Upper lobe of left lung (tissue), 6 donors: ENCODE measurements at regions not wholly inside any gene's neighbourhood (a gene's known extent, or its start where the extent isn't known, plus 50 kb on each side); places are given as distances from the start of the nearest gene placed in this dataset.

Source experiments
- ATAC-seq, 2 donors: fragments of 200-7000 bp; cut with Tn5 transposase; one replicate each; pipeline ENCODE4 v1.9.1; 2022; ENCODE audit warnings: mild to moderate bottlenecking in 2 of 2, moderate library complexity in 2 of 2; ENCODE audit not compliant: low FRiP score in 2 of 2
- DNase-seq, 2 donors: peaks; one replicate each; pipeline ENCODE4 v3.0.0-alpha.2; 2019 to 2020
- H3K27ac ChIP-seq, 4 donors: fragments of 200-600 bp; sonication (generic); one replicate each; pipeline ENCODE4 v1.5.1; 2016 to 2019
- H3K27me3 ChIP-seq, 4 donors: fragments of 200-600 bp; sonication (generic); one replicate each; pipeline ENCODE4 v1.5.1; 2017 to 2019
- H3K36me3 ChIP-seq, 4 donors: fragments of 200-600 bp; sonication (generic); one replicate each; pipeline ENCODE4 v1.5.1; 2016 to 2019
- H3K4me1 ChIP-seq, 4 donors: fragments of 200-600 bp; sonication (generic); one replicate each; pipeline ENCODE4 v1.5.1; 2018 to 2019
- H3K4me3 ChIP-seq, 4 donors: fragments of 200-600 bp; sonication (generic); one replicate each; pipeline ENCODE4 v1.5.1; 2017 to 2019; ENCODE audit warnings: mild to moderate bottlenecking in 2 of 4, moderate library complexity in 1 of 4
- H3K9me3 ChIP-seq, 4 donors: fragments of 200-600 bp; sonication (generic); one replicate each; pipeline ENCODE4 v1.5.1; 2018 to 2019
- CTCF ChIP-seq, 6 experiments: fragments of 450-650 bp in 4 of 6; fragments of 200-600 bp in 2 of 6; sonication (generic) in 2 of 6; IDR thresholded peaks; one replicate each; pipeline ENCODE4 v1.5.1; 2016 to 2019; ENCODE audit warnings: antibody characterized with exemption in 6 of 6
- EP300 ChIP-seq, 4 donors: sonication (generic); formaldehyde crosslinking; IDR thresholded peaks; one replicate each; pipeline ENCODE4 v1.5.1; 2017; ENCODE audit warnings: antibody characterized with exemption in 4 of 4, control low read depth in 2 of 4
- POLR2A ChIP-seq, 4 donors: fragments of 450-650 bp; IDR thresholded peaks; one replicate each; pipeline ENCODE4 v1.5.1; 2016 to 2017; ENCODE audit warnings: antibody characterized with exemption in 4 of 4, mild to moderate bottlenecking in 2 of 4
- POLR2AphosphoS5 ChIP-seq, 2 donors: sonication (generic); formaldehyde crosslinking; IDR thresholded peaks; one replicate each; pipeline ENCODE4 v1.5.1; 2017; ENCODE audit warnings: antibody characterized with exemption in 2 of 2
- WGBS, 2 donors: methylation state at CpG; one replicate each; pipeline ENCODE4 v1.1.5; 2017 to 2018; 5-methylcytosine and 5-hydroxymethylcytosine counted together
- donor health status: DM: no; HTN: no; CAD: no; lungs with moderate emphysema.
- donor health status: DM: no; HTN: yes; CAD: no; lungs with severe emphysema.

GRCh38 chr20:40521962-40522361, 167.1 kb downstream of the MAFB start:
- peak; percentile 35 to 38 for ATAC-seq

GRCh38 chr20:40519918-40520317, 169.1 kb downstream of the MAFB start:
- no peak for DNase-seq
- Histone ChIP-seq H3K4me3 (no peak overlapping the region), H3K27me3 (no peaks in the 10 kb centered on the region), H3K4me1 (no peaks in the 10 kb centered on the region), H3K9me3 (peaks cover 0 to 6% (median 6%) of the 10 kb centered on the region in 4 donors), H3K36me3 (no peaks in the 10 kb centered on the region), H3K27ac (no peak overlapping the region)
- TF ChIP-seq POLR2AphosphoS5 (IDR thresholded peaks at IDR 0.05) (no peak), CTCF (IDR thresholded peaks at IDR 0.05) (no peak), EP300 (IDR thresholded peaks at IDR 0.05) (no peak), POLR2A (IDR thresholded peaks at IDR 0.05) (no peak)
- ATAC-seq: peak; percentile 34 to 63
- WGBS, 2 donors: 75 to 86% methylated on average over 3 of the region's 3 CpGs

More at GRCh38 chr20:40521962-40522361, 167.1 kb downstream of the MAFB start:
- no peak overlapping the region for H3K27ac ChIP-seq
- H3K9me3 ChIP-seq: peaks cover 0 to 6% (median 6%) of the 10 kb centered on the region in 4 donors
- no peaks in the 10 kb centered on the region for H3K36me3 ChIP-seq
- 81 to 90% methylated on average over 1 of the region's 1 CpG for WGBS, 2 donors
- no peaks in the 10 kb centered on the region for H3K4me1 ChIP-seq
- no peak overlapping the region for H3K4me3 ChIP-seq
- TF ChIP-seq POLR2A (IDR thresholded peaks at IDR 0.05) (no peak), CTCF (IDR thresholded peaks at IDR 0.05) (no peak), EP300 (IDR thresholded peaks at IDR 0.05) (no peak), POLR2AphosphoS5 (IDR thresholded peaks at IDR 0.05) (no peak)
- no peaks in the 10 kb centered on the region for H3K27me3 ChIP-seq
- DNase-seq: peak in 1 of 2 donors; percentile 53

GRCh38 chr20:40512994-40513393, 176.0 kb downstream of the MAFB start:
- WGBS, 2 donors: 49 to 70% methylated on average over 4 of the region's 4 CpGs
- ATAC-seq (no peak), DNase-seq (no peak)
- TF ChIP-seq CTCF (IDR thresholded peaks at IDR 0.05): no peak
- no peaks in the 10 kb centered on the region for H3K27me3 ChIP-seq
- no peaks in the 10 kb centered on the region for H3K9me3 ChIP-seq
- H3K36me3 ChIP-seq: no peaks in the 10 kb centered on the region
- no peak overlapping the region for H3K27ac ChIP-seq
- no peak overlapping the region for H3K4me3 ChIP-seq
- H3K4me1 ChIP-seq: peaks cover 3 to 20% (median 8%) of the 10 kb centered on the region in 4 donors

- ATAC-seq (no peak), DNase-seq (no peak)
- Histone ChIP-seq H3K36me3 (no peaks in the 10 kb centered on the region), H3K9me3 (no peaks in the 10 kb centered on the region), H3K4me1 (peaks cover 3 to 20% (median 8%) of the 10 kb centered on the region in 4 donors), H3K4me3 (no peak overlapping the region), H3K27ac (no peak overlapping the region), H3K27me3 (no peaks in the 10 kb centered on the region)
- 75 to 86% methylated on average over 4 of the region's 4 CpGs for WGBS, 2 donors
- TF ChIP-seq CTCF (IDR thresholded peaks at IDR 0.05) (no peak), POLR2A (IDR thresholded peaks at IDR 0.05) (no peak), EP300 (IDR thresholded peaks at IDR 0.05) (no peak), POLR2AphosphoS5 (IDR thresholded peaks at IDR 0.05) (no peak)
Measured at GRCh38 chr20:40512591-40512990, 176.4 kb downstream of the MAFB start.

GRCh38 chr20:40511478-40511877, 177.6 kb downstream of the MAFB start:
- Histone ChIP-seq H3K36me3 (no peaks in the 10 kb centered on the region), H3K4me1 (peaks cover 3 to 28% (median 8%) of the 10 kb centered on the region in 4 donors), H3K4me3 (no peak overlapping the region), H3K27me3 (no peaks in the 10 kb centered on the region), H3K9me3 (no peaks in the 10 kb centered on the region), H3K27ac (no peak overlapping the region)
- DNase-seq: peak in 1 of 2 donors; percentile 37
- ATAC-seq: no peak
- WGBS, 2 donors: 53 to 83% methylated on average over 3 of the region's 3 CpGs
- TF ChIP-seq EP300 (IDR thresholded peaks at IDR 0.05): no peak
- no peak for TF ChIP-seq POLR2A (IDR thresholded peaks at IDR 0.05)
- TF ChIP-seq POLR2AphosphoS5 (IDR thresholded peaks at IDR 0.05): no peak
- TF ChIP-seq CTCF (IDR thresholded peaks at IDR 0.05): no peak
